Hematopoietic multipotent progenitor cell treated with erythropoietin and hydrocortisone succinate and interleukin-3 and kit ligand, for 8 days (in vitro differentiated cells): ENCODE measurements at regions not wholly inside any gene's neighbourhood (a gene's known extent, or its start where the extent isn't known, plus 50 kb on each side); places are given as distances from the start of the nearest gene placed in this dataset.
"Not testable (repeated sequence)": the region's sequence is repeated elsewhere in the genome, so short reads cannot be mapped to it uniquely, and the experiment has no call there.

Source experiments
- DNase-seq: peaks from one replicate; pipeline ENCODE4 v3.0.0-alpha.2; 2015

DNA sequence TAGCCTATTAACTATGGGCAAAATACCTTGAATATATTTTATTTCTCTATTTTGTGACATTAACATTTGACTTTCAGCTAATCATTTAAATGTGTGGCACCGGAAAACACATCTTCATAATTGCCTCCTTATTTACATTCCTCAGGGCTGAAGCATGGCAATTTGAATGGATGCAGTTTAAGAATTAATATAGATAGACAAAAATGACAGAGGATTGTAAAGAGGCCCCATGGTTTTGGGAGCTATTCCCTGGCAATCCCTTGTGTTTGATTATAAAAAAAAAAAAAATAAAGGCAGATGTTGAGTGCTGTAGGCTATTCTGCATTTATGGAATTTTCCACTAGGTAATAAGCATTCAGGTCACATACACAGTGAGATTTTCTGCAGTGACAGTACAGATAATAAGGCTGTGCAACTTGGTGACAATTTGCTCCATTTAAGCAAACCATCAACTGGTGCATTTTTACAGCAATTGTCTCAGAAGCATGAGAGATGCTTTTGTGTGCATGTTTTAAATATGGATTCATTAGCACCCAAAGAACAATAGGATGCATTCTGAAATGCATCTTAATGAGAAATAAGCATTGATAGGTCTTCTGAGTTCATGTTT, 123.2 kb upstream of the SLC38A4 start:
- DNase-seq = no peak

- no peak for DNase-seq
These were observed 124.3 kb upstream of the SLC38A4 start for GRCh38 chr12:46950094-46950493.

GRCh38 chr12:46952880-46953483, 126.4 kb upstream of the PCED1B start:
- DNase-seq = no peak

DNA sequence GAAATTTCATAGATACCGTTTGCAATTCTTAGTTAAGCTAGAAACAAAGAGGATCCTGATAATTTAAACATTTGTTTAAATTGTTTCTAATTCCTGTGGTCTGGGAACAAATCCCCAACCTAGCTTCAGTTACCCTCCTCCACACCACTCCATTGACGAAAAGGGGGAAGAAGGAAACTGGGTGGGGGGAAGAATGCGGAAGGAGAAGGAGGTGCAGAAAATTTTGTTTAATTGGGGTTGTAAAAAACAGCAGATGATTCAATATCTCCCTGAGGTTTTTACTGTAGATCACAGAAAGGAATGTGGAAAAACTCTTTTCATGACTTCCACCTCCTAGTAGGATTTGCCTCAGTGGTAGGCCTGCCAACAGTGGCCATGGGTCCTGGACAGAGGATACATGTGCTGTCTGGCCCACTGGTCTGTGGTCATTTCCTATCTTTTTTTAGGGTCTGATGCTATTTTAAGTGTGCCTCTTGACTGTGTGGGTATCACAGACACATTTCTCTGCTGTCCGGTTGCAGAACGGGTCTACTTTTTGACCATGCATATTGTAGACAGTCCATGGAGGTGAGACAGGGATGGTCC, 122.9 kb upstream of the PCED1B start:
- DNase-seq = no peak

DNA sequence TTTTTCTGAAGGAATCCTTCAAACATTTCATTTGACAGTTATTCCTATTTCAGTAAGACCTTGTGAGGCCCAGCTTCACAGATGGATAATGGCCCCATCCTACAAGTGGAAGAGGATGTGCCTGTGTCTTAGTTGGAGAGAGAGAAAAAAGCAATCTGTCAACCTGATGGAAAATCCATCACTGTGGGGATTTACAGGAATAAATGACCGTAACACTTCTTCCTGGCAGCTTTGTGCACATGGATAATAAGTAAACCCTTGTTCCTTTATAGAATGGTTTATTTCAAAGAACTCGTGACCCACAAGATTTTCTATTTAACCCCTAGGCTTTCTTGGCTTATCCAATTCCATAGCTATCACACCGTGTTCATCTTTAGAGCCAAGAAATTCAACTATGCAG, 121.4 kb upstream of the PCED1B start:
- no peak for DNase-seq

- DNase-seq = no peak
These were observed 120.7 kb upstream of the PCED1B start for GRCh38 chr12:46958599-46959290.

DNA sequence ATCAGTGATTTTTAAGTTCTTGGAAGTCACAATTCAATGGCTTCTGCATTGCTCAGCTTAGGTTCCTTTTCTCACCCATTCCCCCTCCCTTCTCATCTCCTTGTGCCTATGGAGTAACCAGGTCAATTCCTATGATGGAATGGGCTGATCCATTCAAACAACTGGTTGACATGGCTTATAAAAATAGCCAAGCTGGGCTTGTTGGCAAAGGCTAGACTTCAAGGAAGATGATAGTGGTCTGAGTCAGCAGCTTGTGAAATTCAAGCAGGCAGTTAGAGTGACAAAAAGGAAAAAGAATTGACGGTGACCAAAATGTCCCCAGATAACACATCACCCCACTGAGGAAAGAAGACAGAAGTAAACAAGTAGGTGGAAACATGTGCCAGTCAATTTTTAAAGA, 119.9 kb upstream of the PCED1B start:
- DNase-seq = no peak

GRCh38 chr12:46960681-46961080, 118.7 kb upstream of the PCED1B start:
- no peak for DNase-seq

GRCh38 chr12:46963191-46963590, 116.2 kb upstream of the PCED1B start:
- no peak for DNase-seq

DNA sequence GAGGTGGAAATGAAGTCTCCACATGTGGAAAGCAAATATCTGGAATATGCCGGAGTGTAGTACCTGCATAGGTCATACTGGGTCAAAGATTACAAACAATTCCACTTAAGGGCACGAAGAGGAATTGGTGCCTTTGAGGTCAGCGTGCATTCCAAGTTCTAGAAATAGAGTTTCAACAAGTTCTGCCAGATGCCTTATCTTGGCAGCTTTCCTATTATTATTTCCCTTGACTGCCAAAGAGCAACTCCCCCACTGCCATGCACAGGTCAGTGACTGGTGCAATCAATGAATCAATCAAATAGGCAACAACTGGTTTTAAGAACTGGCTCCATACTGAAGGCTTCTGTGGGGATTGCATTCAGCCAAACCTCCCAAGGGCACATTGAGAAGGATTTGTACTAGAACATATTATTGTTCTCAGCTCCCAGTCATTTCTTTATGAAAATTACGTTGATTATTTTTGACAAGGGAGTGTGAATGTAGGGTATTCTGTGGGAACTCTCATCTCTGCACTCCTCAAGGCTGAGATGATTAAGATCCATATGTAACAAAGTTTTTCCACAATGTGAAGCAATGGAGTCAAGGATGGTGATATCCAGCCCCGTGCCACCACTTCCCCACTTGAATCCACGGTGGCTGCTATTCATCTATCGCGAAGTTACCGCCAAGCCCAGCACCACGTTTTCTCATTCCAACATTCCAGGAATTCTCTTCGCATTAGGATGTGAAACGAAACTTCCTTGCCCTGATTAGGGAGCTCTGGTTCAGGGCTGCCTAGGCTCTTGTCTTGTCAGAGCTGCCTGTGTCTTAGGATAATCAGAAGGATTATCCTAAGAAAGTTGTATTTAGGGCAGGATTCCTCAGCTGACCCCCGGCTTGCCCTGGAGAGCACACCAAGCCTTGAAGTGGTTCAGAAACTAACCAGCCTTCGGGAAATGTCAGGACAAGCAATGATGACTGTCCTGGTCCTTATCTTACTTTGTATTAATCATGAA, 115.1 kb upstream of the PCED1B start:
- no peak for DNase-seq

DNA sequence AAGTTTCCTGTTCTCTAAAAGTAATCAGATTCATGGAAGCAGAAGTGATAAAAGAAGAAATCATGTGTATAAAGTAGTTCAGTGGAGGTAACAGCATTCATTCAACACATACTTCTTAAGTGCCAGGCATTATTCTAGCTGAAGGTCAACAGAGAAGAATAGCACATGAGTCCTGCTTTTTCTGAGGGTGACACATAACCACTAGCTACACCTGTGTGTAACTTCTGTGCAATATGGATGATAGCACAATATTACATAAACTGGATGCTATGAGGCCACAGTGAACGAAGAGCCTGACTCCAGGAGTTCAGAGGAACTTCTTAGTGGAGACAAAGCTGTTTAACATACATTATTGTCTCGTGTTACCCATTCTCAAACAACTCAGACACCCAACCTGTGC, 114.3 kb upstream of the PCED1B start:
- no peak for DNase-seq

DNA sequence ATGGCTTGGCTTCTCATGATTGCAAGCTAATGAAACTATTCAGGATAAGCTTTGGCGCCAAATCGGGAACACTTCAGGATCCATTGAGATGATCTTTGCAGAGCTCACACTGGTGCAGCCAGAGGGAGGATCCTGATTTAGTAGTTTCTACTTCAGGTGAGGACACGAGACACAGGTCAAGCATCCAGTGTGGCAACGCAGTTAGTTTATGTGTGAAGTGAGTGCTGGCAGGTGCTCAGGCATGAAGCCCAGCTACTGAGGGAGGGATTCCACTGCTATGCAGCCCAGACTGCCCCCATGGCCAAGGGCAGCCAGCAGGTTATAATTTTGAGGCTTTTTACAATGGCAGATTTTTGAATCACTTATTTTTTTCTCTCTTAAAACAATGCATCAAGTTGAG, 113.5 kb upstream of the PCED1B start:
- DNase-seq = no peak

DNA sequence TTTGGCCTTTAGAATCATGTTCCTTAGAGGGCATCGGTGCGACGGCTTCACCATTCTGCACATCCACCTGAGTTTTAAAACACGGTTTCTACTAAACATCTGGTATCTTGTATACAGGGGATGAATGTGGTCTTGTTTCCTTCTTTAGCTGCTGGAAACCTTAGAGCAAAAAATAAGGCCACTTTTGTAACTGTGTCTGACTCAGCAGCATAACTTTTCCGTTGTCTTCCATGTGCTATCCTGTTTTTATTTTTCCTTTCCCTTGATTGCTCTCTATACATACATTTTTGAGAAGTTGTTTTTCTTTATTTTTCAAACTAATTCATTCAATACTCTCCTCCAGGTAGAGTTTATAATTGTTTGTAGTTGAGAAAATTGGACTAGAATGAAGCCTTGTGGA, 108.8 kb upstream of the PCED1B start:
- DNase-seq = no peak

GRCh38 chr12:46973937-46974336, 105.5 kb upstream of the PCED1B start:
- not testable (repeated sequence) for DNase-seq

DNA sequence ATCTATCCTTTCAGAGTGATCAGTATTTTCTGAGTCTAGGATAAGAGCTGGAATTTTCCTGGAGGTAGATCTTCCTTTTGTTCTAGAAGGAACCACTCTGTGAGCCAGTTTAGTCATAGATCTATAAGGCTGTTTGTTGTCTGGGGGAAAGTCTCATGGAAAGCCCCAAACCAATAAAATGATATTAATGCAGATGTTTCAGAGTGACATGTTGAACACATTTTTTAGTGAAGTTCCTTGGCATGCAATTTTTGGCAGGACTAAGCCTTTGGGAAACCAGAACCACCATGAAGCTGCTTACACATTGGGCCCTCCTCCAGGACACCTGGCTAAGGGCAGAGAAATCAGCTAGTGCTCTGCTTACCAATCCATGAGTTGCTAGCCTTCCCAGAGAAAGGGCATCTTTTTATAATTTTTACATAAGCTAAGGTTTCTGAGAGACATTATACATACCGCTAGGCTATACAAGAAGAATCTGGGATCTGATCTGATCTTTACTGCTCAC, 101.5 kb upstream of the PCED1B start:
- no peak for DNase-seq

DNA sequence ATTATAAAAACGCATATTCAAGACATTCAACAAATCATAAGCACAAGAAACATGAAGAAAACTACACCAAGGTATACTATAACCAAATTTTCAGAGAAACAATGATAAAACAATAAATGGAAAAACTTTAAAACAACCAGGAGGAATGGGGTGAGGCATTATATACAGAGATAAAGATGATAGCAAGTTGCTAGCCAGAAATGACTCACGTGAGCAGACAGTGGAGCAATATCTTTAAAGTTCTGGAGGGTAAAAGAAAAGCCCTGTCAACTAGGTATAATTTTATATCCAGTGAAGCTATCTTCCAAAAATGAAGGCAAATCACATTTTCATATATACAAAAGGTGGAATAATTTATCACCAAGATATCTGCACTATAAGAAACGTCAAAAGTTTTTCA, 97.8 kb upstream of the PCED1B start:
- DNase-seq = no peak

GRCh38 chr12:46982629-46983392, 96.6 kb upstream of the PCED1B start:
- DNase-seq = no peak

- no peak for DNase-seq
These were observed 96.0 kb upstream of the PCED1B start for GRCh38 chr12:46983393-46983793.

GRCh38 chr12:46983959-46984841, 95.2 kb upstream of the PCED1B start:
- DNase-seq = peak; percentile 39

- no peak for DNase-seq
These were observed 93.6 kb upstream of the PCED1B start for GRCh38 chr12:46985816-46986215.

DNA sequence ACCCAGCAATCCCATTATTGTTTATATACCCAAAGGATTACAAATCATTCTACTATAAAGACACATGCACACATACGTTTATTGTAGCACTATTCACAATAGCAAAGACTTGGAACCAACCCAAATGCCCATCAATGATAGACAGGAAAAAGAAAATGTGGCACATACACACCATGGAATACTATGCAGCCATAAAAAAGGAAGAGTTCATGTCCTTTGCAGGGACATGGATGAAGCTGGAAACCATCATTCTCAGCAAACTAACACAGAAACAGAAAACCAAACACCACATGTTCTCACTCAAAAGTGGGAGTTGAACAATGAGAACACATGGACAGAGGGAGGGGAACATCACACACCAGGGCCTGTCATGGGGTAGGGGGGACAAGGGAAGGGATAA, 91.3 kb upstream of the PCED1B start:
- not testable (repeated sequence) for DNase-seq
